CD4-positive, CD25-positive, alpha-beta regulatory T cell (primary cell): ENCODE measurements at regions not wholly inside any gene's neighbourhood (a gene's known extent, or its start where the extent isn't known, plus 50 kb on each side); places are given as distances from the start of the nearest gene placed in this dataset.

Experiments
- ATAC-seq, 2 donors: fragments of 150-1000 bp; cut with Tn5 transposase; one replicate each; pipeline ENCODE4 v1.10.0; 2021; ENCODE audit warnings: low read depth in 2 of 2, moderate number of reproducible peaks in 2 of 2, moderate library complexity in 1 of 2
- DNase-seq, 3 donors: peaks; one replicate each; pipeline versions ENCODE4 v3.0.0 to v3.0.0-alpha.2; 2012 to 2022; ENCODE audit warnings: mixed read lengths in 1 of 3
- H3K27ac ChIP-seq: one replicate; pipeline ENCODE4 v1.7.0; 2013; ENCODE audit warnings: mild to moderate bottlenecking, low read length; ENCODE audit not compliant: insufficient read depth, poor library complexity, severe bottlenecking
- H3K27me3 ChIP-seq: one replicate; pipeline ENCODE4 v1.7.0; 2013; ENCODE audit warnings: low read length; ENCODE audit not compliant: control insufficient read depth, insufficient read depth
- H3K36me3 ChIP-seq: one replicate; pipeline ENCODE4 v1.7.0; 2013; ENCODE audit warnings: mild to moderate bottlenecking, low read length, moderate library complexity; ENCODE audit not compliant: control insufficient read depth, insufficient read depth
- H3K4me1 ChIP-seq: 2 replicates; pipeline ENCODE4 v1.7.0; 2013; ENCODE audit warnings: mild to moderate bottlenecking, low read length; ENCODE audit not compliant: insufficient read depth, control insufficient read depth, poor library complexity, severe bottlenecking
- H3K4me3 ChIP-seq: one replicate; pipeline ENCODE4 v1.7.0; 2013; ENCODE audit warnings: low read depth, mild to moderate bottlenecking, low read length, moderate library complexity
- H3K9me3 ChIP-seq, 2 experiments: 1 replicate in 1 of 2; 2 replicates in 1 of 2; pipeline ENCODE4 v1.7.0; 2013; ENCODE audit warnings: low read length in 2 of 2, mild to moderate bottlenecking in 1 of 2, moderate library complexity in 1 of 2; ENCODE audit not compliant: control insufficient read depth in 2 of 2
- H3K27ac Mint-ChIP-seq, 3 donors: one replicate each; pipeline ENCODE4 v1.8.0; 2020 to 2022; ENCODE audit warnings: mild to moderate bottlenecking in 3 of 3, mixed read lengths in 3 of 3, moderate library complexity in 2 of 3
- H3K27me3 Mint-ChIP-seq: one replicate; pipeline ENCODE4 v1.8.0; 2022; ENCODE audit warnings: mild to moderate bottlenecking, mixed read lengths
- H3K36me3 Mint-ChIP-seq: one replicate; pipeline ENCODE4 v1.8.0; 2020; ENCODE audit warnings: mixed read lengths
- H3K4me1 Mint-ChIP-seq, 4 donors: one replicate each; pipeline ENCODE4 v1.8.0; 2020 to 2022; ENCODE audit warnings: mixed read lengths in 4 of 4, mild to moderate bottlenecking in 1 of 4
- H3K4me3 Mint-ChIP-seq, 4 donors: one replicate each; pipeline ENCODE4 v1.8.0; 2020 to 2022; ENCODE audit warnings: mild to moderate bottlenecking in 4 of 4, mixed read lengths in 4 of 4, moderate library complexity in 3 of 4
- H3K9me3 Mint-ChIP-seq, 7 donors: one replicate each; pipeline ENCODE4 v1.8.0; 2020 to 2022; ENCODE audit warnings: mixed read lengths in 7 of 7, mild to moderate bottlenecking in 3 of 7, moderate library complexity in 2 of 7

- DNase-seq (no peak), ATAC-seq (no peak)
- peaks cover 0 to 3% (median 0%) of the 10 kb centered on the region in 7 donors for H3K9me3 Mint-ChIP-seq
- Histone ChIP-seq H3K27me3 (no peaks in the 10 kb centered on the region), H3K4me3 (no peak overlapping the region), H3K27ac (no peak overlapping the region), H3K36me3 (no peaks in the 10 kb centered on the region), H3K9me3 (no peaks in the 10 kb centered on the region), H3K4me1 (no peaks in the 10 kb centered on the region)
- H3K27ac Mint-ChIP-seq = no peak overlapping the region
- peaks cover 5% of the 10 kb centered on the region for H3K27me3 Mint-ChIP-seq
- no peak overlapping the region for H3K4me3 Mint-ChIP-seq
- H3K36me3 Mint-ChIP-seq = no peaks in the 10 kb centered on the region
- no peaks in the 10 kb centered on the region for H3K4me1 Mint-ChIP-seq
Measured at GRCh38 chr20:20969701-20970280, 136.4 kb downstream of the LINC00237 start.

DNA sequence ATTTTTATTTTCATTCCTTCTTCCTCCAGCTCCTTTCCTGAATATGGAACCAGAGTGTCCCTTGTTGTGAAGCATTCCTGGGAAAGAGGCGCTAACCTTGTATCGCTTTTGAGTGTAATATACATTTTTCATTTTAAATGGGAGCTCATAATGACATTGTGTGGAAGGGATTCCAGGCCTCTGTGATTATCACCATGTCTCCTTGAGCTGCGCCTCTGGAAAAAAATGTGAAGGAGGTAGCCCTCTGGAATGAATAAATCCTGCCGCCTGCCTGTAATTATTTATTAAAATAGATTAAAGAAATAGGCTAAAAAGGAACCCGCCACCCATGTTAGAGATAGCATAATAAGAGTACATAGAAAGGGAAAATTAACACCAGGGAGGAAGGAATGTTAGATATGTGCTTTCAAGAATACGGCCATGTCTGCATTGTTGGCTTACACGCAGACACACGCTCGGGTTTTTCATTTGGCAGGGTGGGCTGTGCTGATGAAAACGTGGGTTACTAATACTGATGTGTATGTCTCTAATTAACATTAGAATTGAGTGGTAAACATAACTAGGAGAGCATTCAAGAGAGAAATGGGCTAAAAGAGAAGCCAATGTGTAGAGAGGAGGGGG lies 138.5 kb downstream of the LINC00237 start:
- Histone ChIP-seq H3K9me3 (no peaks in the 10 kb centered on the region), H3K27me3 (no peaks in the 10 kb centered on the region), H3K4me1 (no peaks in the 10 kb centered on the region), H3K27ac (no peak overlapping the region), H3K36me3 (no peaks in the 10 kb centered on the region), H3K4me3 (no peak overlapping the region)
- H3K36me3 Mint-ChIP-seq = no peaks in the 10 kb centered on the region
- no peaks in the 10 kb centered on the region for H3K4me1 Mint-ChIP-seq
- H3K27ac Mint-ChIP-seq = no peak overlapping the region
- no peak overlapping the region for H3K4me3 Mint-ChIP-seq
- ATAC-seq = no peak
- DNase-seq = no peak
- peaks cover 5% of the 10 kb centered on the region for H3K27me3 Mint-ChIP-seq
- peaks cover 0 to 3% (median 0%) of the 10 kb centered on the region in 7 donors for H3K9me3 Mint-ChIP-seq

GRCh38 chr20:20966171-20966570 lies 140.0 kb downstream of the LINC00237 start:
- Histone ChIP-seq H3K36me3 (no peaks in the 10 kb centered on the region), H3K27ac (no peak overlapping the region), H3K4me3 (no peak overlapping the region), H3K27me3 (no peaks in the 10 kb centered on the region), H3K4me1 (no peaks in the 10 kb centered on the region), H3K9me3 (no peaks in the 10 kb centered on the region)
- peaks cover 0 to 4% (median 0%) of the 10 kb centered on the region in 4 donors for H3K4me1 Mint-ChIP-seq
- ATAC-seq = no peak
- H3K9me3 Mint-ChIP-seq = no peaks in the 10 kb centered on the region
- H3K4me3 Mint-ChIP-seq = no peak overlapping the region
- H3K27me3 Mint-ChIP-seq = peaks cover 5% of the 10 kb centered on the region
- H3K27ac Mint-ChIP-seq = no peak overlapping the region
- DNase-seq = no peak
- no peaks in the 10 kb centered on the region for H3K36me3 Mint-ChIP-seq

DNA sequence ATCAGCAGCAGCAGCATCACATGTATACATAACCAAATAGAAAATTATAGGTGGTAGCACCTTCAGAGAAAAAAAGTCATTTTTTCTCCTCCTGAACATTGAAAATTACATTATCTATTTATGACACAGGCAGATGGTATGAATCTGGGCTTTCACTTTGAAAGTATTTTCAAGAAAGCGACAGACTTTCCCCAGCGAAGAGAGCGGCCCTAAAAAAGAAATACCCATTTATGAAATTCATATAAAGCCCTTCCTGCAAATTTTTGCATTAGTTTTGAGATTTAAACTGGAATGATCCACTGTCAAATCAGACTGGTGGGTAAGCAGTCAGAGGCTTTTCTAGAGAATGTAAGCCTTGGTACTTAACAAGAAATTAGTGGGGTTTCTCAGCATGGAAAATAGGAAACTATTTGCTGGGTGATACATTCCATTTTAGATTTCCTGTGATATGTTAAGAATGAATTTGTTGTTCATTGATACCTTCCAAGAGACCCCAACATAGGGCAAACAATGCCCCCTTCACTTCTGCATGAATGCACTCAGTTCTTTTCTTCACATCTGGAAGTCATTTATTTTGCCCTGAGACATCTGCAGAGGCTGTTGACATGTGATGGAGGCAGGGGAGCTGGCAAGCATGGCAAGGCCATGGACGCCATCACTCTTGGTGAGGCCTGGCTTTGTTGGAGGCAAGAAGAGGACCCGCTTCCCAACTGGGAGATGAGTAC lies 147.0 kb downstream of the LINC00237 start:
- Mint-ChIP-seq H3K9me3 (no peaks in the 10 kb centered on the region), H3K27ac (no peak overlapping the region), H3K27me3 (peaks cover 12% of the 10 kb centered on the region), H3K36me3 (no peaks in the 10 kb centered on the region), H3K4me3 (no peak overlapping the region), H3K4me1 (peaks cover 0 to 4% (median 0%) of the 10 kb centered on the region in 4 donors)
- no peak for DNase-seq
- Histone ChIP-seq H3K27me3 (peaks cover 7% of the 10 kb centered on the region), H3K27ac (no peak overlapping the region), H3K36me3 (no peaks in the 10 kb centered on the region), H3K4me3 (no peak overlapping the region), H3K4me1 (no peaks in the 10 kb centered on the region), H3K9me3 (no peaks in the 10 kb centered on the region)
- ATAC-seq = no peak

DNA sequence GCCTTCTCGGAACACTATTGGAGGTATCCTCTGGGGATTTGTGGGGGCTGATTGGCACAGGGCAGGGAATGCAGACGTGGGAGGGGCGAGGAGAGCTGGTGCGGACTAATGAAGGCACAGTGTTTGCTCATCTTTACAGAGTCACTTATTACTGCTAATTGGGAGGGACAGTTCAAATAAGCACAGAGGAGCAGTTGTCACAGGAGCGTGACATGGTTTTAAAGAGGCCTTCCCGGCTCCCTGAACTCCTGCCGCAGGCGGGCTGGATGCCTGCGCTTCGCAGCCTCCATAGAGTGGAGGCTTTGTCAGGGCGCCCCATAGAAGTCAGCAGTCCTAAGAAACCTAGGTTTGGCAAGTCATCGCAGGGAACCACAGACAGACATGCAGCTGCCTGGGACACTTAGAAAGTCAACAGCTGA lies 149.6 kb downstream of the LINC00237 start:
- no peaks in the 10 kb centered on the region for H3K9me3 Mint-ChIP-seq
- H3K4me3 ChIP-seq = no peak overlapping the region
- H3K9me3 ChIP-seq = no peaks in the 10 kb centered on the region
- H3K4me1 Mint-ChIP-seq = peaks cover 0 to 4% (median 0%) of the 10 kb centered on the region in 4 donors
- peaks cover 7% of the 10 kb centered on the region for H3K27me3 ChIP-seq
- no peak overlapping the region for H3K27ac ChIP-seq
- H3K36me3 Mint-ChIP-seq = no peaks in the 10 kb centered on the region
- no peaks in the 10 kb centered on the region for H3K4me1 ChIP-seq
- H3K27me3 Mint-ChIP-seq = peaks cover 12% of the 10 kb centered on the region
- H3K4me3 Mint-ChIP-seq = no peak overlapping the region
- ATAC-seq (no peak), DNase-seq (no peak)
- no peaks in the 10 kb centered on the region for H3K36me3 ChIP-seq
- no peak overlapping the region for H3K27ac Mint-ChIP-seq

- H3K36me3 Mint-ChIP-seq = no peaks in the 10 kb centered on the region
- no peak for DNase-seq
- H3K27me3 Mint-ChIP-seq = peaks cover 9% of the 10 kb centered on the region
- Histone ChIP-seq H3K4me1 (no peaks in the 10 kb centered on the region), H3K4me3 (no peak overlapping the region), H3K9me3 (no peaks in the 10 kb centered on the region), H3K36me3 (no peaks in the 10 kb centered on the region), H3K27ac (no peak overlapping the region), H3K27me3 (peaks cover 7% of the 10 kb centered on the region)
- no peak overlapping the region for H3K27ac Mint-ChIP-seq
- H3K9me3 Mint-ChIP-seq = no peaks in the 10 kb centered on the region
- peaks cover 0 to 4% (median 0%) of the 10 kb centered on the region in 4 donors for H3K4me1 Mint-ChIP-seq
- no peak for ATAC-seq
- no peak overlapping the region for H3K4me3 Mint-ChIP-seq
Measured at GRCh38 chr20:20955892-20956291, 150.3 kb downstream of the LINC00237 start.

GRCh38 chr20:20953738-20954618 lies 152.2 kb downstream of the LINC00237 start:
- no peak for DNase-seq
- H3K27ac ChIP-seq = no peak overlapping the region
- peaks cover 0 to 2% (median 0%) of the 10 kb centered on the region in 7 donors for H3K9me3 Mint-ChIP-seq
- H3K4me1 Mint-ChIP-seq = peaks cover 0 to 4% (median 0%) of the 10 kb centered on the region in 4 donors
- H3K4me3 ChIP-seq = no peak overlapping the region
- H3K27ac Mint-ChIP-seq = no peak overlapping the region
- H3K4me3 Mint-ChIP-seq = no peak overlapping the region
- H3K9me3 ChIP-seq = no peaks in the 10 kb centered on the region
- no peaks in the 10 kb centered on the region for H3K36me3 ChIP-seq
- peaks cover 7% of the 10 kb centered on the region for H3K27me3 ChIP-seq
- H3K4me1 ChIP-seq = no peaks in the 10 kb centered on the region
- no peak for ATAC-seq
- H3K36me3 Mint-ChIP-seq = no peaks in the 10 kb centered on the region
- peaks cover 8% of the 10 kb centered on the region for H3K27me3 Mint-ChIP-seq
